ENCODE measurements at regions not wholly inside any gene's neighbourhood (a gene's known extent, or its start where the extent isn't known, plus 50 kb on each side); places are given as distances from the start of the nearest gene placed in this dataset.

DNA sequence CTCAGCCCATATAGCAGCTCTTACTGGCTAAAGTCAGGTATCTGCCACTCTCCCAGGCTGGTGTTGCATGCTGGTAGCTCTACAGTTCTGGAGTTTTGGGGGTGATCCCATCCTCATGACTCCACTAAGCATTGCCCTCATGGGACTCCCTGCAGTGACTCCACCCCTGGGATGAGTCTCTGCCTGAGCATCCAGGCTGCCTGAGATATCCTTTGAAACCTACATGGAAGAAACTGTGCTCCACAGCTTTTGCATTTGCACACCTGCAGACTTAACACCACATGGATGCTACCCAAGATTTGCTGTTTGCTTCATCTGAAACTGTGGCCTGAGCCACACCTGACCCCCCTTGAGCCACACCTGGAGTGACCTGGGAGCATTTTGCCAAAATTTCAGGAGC, 226.4 kb downstream of the C1orf94 start:
- Histone ChIP-seq H3K36me3 (ENCODE audit: insufficient read depth, low read length) (no peaks in the 10 kb centered on the region), H3K79me2 (ENCODE audit: insufficient read depth, low read depth, low read length) (no peaks in the 10 kb centered on the region), H3K9me3 (ENCODE audit: low read length) (no peaks in the 10 kb centered on the region), H4K20me1 (ENCODE audit: insufficient read depth, low read length) (no peaks in the 10 kb centered on the region), H3K4me1 (ENCODE audit: insufficient read depth, low read length, poor library complexity, severe bottlenecking) (no peaks in the 10 kb centered on the region), H3K27ac (ENCODE audit: low read depth, low read length, poor library complexity, severe bottlenecking) (no peak overlapping the region), H3K9me2 (ENCODE audit: insufficient read depth, low read length) (no peaks in the 10 kb centered on the region), H3K4me3 (ENCODE audit: low read depth, low read length, poor library complexity, severe bottlenecking) (no peak overlapping the region), H3K4me2 (ENCODE audit: low read length) (no peak overlapping the region), H2AFZ (ENCODE audit: low read length) (no peak overlapping the region)
- ChIA-PET CTCF (ENCODE audit: unreplicated experiment) (no interaction called here), POLR2A (interaction anchor here (0.5 kb wide), 1 partner anchor 1132 kb away, joined by 3 read pairs; no protein-coding TSS in a partner anchor)
- TF ChIP-seq CTCF (conservative IDR thresholded peaks at IDR 0.05; ENCODE audit: low read length) (no peak), EZH2phosphoT487 (IDR thresholded peaks at IDR 0.05; ENCODE audit: borderline replicate concordance, low read depth, low read length) (no peak)
- DNase-seq (ENCODE audit: low spot score): no peak
- BruUV-seq (replicated peaks): no TSS peak
- intact Hi-C loops (cut with micrococcal nuclease; ENCODE audit: unreplicated experiment): no loop called here

GRCh38 chr1:34404804-34405203, 228.1 kb downstream of the C1orf94 start:
- POLR2A ChIA-PET: no interaction called here
- intact Hi-C loops (cut with micrococcal nuclease; ENCODE audit: unreplicated experiment): no loop called here

More at GRCh38 chr1:34404804-34405203, 228.1 kb downstream of the C1orf94 start:
- H3K79me2 ChIP-seq (ENCODE audit: insufficient read depth, low read depth, low read length): no peaks in the 10 kb centered on the region
- H3K9me2 ChIP-seq (ENCODE audit: insufficient read depth, low read length): no peaks in the 10 kb centered on the region
- no peak overlapping the region for H3K4me3 ChIP-seq (ENCODE audit: low read depth, low read length, poor library complexity, severe bottlenecking)
- TF ChIP-seq EZH2phosphoT487 (IDR thresholded peaks at IDR 0.05; ENCODE audit: borderline replicate concordance, low read depth, low read length) (no peak), CTCF (conservative IDR thresholded peaks at IDR 0.05; ENCODE audit: low read length) (no peak)
- no peaks in the 10 kb centered on the region for H3K9me3 ChIP-seq (ENCODE audit: low read length)
- no peak overlapping the region for H2AFZ ChIP-seq (ENCODE audit: low read length)
- H3K27ac ChIP-seq (ENCODE audit: low read depth, low read length, poor library complexity, severe bottlenecking): no peak overlapping the region
- no peak overlapping the region for H3K4me2 ChIP-seq (ENCODE audit: low read length)
- H3K36me3 ChIP-seq (ENCODE audit: insufficient read depth, low read length): no peaks in the 10 kb centered on the region
- no peaks in the 10 kb centered on the region for H3K4me1 ChIP-seq (ENCODE audit: insufficient read depth, low read length, poor library complexity, severe bottlenecking)
- DNase-seq (ENCODE audit: low spot score): no peak
- CTCF ChIA-PET (ENCODE audit: unreplicated experiment): no interaction called here
- no peaks in the 10 kb centered on the region for H4K20me1 ChIP-seq (ENCODE audit: insufficient read depth, low read length)
- no TSS peak for BruUV-seq (replicated peaks)

Measured in OCI-LY7 (cell line).